Retinal pigment epithelial cell (primary cell): ENCODE measurements at regions not wholly inside any gene's neighbourhood (a gene's known extent, or its start where the extent isn't known, plus 50 kb on each side); places are given as distances from the start of the nearest gene placed in this dataset.
A peak's percentile ranks its signal among the peaks of the same experiment; 100 is the strongest.

ENCODE experiments used
- DNase-seq: peaks from one replicate; pipeline ENCODE4 v3.0.0-alpha.2; 2010; ENCODE audit warnings: low read depth
- H3K4me3 ChIP-seq: 2 replicates; pipeline ENCODE4 v1.5.1; 2011; ENCODE audit warnings: mild to moderate bottlenecking, low read length, control low read depth, moderate library complexity
- TF ChIP-seq, protein P1 (sequence below): conservative IDR thresholded peaks from 2 replicates; pipeline ENCODE4 v1.5.1; 2011; ENCODE audit warnings: low read depth, low read length, control low read depth, inconsistent platforms

DNA sequence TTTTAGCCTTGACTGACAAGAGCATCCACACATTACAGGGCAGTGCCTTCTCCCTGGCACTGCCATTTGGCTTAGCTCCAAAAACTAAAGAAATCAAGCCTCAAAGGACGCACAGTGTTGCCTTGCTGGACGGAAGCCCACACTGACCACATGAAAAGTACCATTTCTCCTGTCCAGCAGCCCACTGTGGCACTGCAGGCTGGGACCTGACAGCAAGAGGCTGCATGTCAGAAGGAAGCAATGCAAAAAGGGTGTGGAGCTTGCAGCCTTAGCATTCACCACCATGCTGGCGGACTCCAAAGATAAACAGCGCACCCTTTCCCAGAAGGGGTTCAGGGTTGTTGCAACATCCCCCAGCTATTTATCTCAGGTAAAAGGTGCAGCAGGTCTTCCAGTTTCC is 109.3 kb upstream of the BMAL1 start:
- DNase-seq, result no peak
- TF ChIP-seq, protein P1, sequence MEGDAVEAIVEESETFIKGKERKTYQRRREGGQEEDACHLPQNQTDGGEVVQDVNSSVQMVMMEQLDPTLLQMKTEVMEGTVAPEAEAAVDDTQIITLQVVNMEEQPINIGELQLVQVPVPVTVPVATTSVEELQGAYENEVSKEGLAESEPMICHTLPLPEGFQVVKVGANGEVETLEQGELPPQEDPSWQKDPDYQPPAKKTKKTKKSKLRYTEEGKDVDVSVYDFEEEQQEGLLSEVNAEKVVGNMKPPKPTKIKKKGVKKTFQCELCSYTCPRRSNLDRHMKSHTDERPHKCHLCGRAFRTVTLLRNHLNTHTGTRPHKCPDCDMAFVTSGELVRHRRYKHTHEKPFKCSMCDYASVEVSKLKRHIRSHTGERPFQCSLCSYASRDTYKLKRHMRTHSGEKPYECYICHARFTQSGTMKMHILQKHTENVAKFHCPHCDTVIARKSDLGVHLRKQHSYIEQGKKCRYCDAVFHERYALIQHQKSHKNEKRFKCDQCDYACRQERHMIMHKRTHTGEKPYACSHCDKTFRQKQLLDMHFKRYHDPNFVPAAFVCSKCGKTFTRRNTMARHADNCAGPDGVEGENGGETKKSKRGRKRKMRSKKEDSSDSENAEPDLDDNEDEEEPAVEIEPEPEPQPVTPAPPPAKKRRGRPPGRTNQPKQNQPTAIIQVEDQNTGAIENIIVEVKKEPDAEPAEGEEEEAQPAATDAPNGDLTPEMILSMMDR, result no peak
- no peak overlapping the region for H3K4me3 ChIP-seq

DNA sequence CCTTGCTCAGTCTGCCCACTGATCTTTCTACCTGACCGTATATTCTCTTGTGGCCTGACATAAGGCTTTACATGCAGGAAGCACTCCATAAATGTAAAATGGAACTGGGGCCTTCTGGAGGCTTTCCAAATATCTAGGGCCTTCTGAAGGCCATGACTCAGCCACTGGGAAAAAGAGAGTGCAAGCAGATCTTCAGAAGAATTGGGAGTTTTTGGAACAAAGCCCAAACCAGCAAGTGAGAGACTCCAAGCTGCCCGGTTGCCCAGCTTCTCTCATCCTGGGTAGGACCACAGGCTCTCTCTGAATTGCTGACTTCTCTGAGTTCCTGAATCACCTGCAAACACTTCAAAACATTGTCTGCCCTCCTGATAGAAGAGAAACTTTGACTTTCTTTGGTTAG is 107.9 kb upstream of the BMAL1 start:
- H3K4me3 ChIP-seq, result no peak overlapping the region
- peak; percentile 66 for DNase-seq
- TF ChIP-seq, protein P1, result no peak

DNA sequence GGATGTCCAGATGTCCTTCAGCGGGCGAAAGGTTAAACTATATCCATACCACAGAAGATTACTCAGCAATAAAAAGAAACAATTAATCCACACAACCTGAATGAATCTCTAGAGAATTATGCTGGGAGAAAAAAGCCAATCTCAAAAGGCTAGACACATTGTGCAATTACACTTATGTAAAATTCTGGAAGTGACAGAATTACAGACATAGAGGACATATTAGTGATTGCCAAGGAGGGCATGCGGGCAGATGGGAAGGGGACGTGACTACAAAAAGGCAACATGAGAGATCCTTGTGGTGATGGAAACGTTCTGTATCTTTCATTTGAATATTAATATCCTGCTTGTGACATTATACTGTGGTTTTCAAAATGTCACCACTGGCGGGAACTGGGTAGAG is 103.5 kb upstream of the BMAL1 start:
- TF ChIP-seq, protein P1, result no peak
- no peak for DNase-seq
- H3K4me3 ChIP-seq, result no peak overlapping the region

DNA sequence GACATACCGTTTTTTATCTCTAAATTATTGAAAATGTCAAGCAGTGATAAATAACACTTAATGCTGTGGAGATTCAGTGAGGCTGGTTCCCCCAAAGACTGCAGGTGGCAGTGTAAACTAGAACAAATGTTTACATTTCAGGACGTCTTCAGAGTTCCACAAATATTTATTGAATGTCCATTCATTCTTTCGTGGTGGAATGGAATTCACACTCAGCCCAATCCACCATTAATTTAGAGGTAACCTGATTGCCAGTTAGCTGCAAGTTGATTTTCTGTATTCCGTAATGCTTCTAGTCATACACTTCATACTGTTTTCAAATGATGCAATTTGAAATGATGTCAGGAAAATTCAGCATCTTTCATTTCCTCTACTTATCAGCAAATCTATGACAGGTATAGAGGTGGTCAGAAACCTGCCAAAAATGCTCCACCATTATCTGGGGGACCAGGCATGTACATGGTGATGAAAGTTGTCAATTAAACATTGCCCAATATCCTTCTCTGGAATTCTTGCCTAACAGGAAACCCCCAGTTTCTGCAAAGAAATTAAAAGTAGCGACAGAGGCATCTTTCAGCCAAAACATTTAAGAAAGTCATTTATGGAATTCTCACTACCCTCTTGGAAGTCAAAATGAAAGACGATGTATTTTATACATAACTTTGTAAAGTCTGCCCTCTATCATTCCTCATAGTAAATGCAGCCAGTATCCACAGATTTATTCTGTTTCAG is 94.3 kb upstream of the BMAL1 start:
- DNase-seq, result no peak
- TF ChIP-seq, protein P1, result peak; percentile 65
- no peak overlapping the region for H3K4me3 ChIP-seq

DNA sequence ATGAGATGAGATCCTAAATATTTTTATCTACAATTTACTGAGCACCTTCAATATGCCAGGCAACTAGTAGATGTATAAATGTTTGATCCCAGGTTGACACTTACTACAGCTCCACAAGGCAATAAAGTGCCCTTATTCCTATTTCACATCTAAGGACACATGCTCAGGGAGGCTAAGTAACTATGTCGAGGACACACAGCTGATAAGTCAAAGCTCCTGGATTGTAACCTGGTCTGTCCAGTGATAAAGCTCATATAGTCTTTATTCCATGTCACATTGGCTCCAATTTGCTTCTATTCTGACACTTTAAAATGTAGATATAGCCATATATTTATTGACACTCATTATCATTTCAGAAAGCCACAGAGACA is 93.8 kb upstream of the BMAL1 start:
- H3K4me3 ChIP-seq, result no peak overlapping the region
- DNase-seq, result no peak
- TF ChIP-seq, protein P1, result no peak

DNA sequence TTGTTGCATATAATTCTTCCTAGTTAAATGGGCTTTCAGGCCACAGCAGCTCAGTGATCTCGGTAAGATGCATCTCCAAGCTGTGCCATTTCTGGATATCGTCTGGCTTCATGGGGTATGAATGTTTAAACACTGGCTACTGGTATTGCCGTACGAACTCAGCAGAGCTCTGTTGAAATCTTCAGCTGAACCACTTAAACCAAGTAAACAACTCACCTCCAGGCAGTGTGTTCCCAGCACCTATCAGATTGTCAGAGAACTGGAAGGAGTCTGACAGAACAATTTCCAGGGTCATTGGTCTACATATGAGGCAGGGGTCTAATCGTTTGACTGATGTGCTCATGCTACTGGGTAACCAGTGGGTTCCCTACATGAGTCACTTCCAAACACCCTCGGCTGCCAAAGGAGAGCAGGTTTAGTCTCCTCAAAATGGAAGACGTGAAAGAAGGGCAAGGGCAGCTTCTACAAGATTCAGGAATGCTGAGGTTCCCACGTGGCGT is 93.2 kb upstream of the BMAL1 start:
- no peak for DNase-seq
- TF ChIP-seq, protein P1, result no peak
- H3K4me3 ChIP-seq, result no peak overlapping the region

DNA sequence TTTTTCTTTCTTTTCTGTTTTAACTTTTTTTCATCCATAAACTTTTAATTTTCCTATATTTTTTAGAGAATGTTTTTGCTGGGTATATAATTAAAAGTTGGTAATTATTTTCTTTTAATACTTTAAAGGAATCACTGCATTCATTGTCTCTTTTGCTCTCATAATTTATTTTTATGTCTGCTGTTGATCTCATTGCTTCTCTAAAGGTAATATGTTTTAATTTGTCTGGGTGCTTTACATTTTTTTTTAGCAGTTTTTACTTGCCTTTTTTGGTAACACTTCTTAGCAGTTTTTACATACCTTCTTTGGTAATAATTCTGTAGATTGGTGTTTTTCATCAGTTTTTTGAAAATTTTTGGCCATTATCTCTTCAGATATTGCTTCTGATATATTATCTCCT is 89.4 kb upstream of the BMAL1 start:
- DNase-seq, result no peak
- TF ChIP-seq, protein P1, result no peak
- H3K4me3 ChIP-seq, result no peak overlapping the region
